Tibial nerve (tissue), 4 donors: ENCODE measurements at regions not wholly inside any gene's neighbourhood (a gene's known extent, or its start where the extent isn't known, plus 50 kb on each side); places are given as distances from the start of the nearest gene placed in this dataset.

Experiments
- DNase-seq, 2 donors: peaks; one replicate each; pipeline ENCODE4 v3.0.0-alpha.2; 2019; ENCODE audit warnings: low spot score in 2 of 2
- H3K27ac ChIP-seq, 4 donors: fragments of 200-600 bp; sonication (generic) in 3 of 4; one replicate each; pipeline ENCODE4 v1.5.1; 2017 to 2019; ENCODE audit warnings: mild to moderate bottlenecking in 1 of 4
- H3K27me3 ChIP-seq, 2 donors: fragments of 200-600 bp; sonication (generic) in 1 of 2; one replicate each; pipeline versions ENCODE4 v1.5.1 to v1.6.0; 2017 to 2019
- H3K36me3 ChIP-seq, 3 donors: fragments of 200-600 bp; sonication (generic); one replicate each; pipeline ENCODE4 v1.5.1; 2018 to 2019
- H3K4me1 ChIP-seq, 4 donors: fragments of 200-600 bp; sonication (generic) in 3 of 4; one replicate each; pipeline ENCODE4 v1.5.1; 2017 to 2019
- H3K4me3 ChIP-seq, 4 donors: fragments of 200-600 bp; sonication (generic) in 3 of 4; one replicate each; pipeline ENCODE4 v1.5.1; 2017 to 2019; ENCODE audit warnings: mild to moderate bottlenecking in 1 of 4, moderate library complexity in 1 of 4
- H3K9me3 ChIP-seq, 4 donors: fragments of 200-600 bp; sonication (generic) in 3 of 4; one replicate each; pipeline ENCODE4 v1.5.1; 2017 to 2019
- EP300 ChIP-seq, 2 donors: sonication (generic); formaldehyde crosslinking; IDR thresholded peaks; one replicate each; pipeline ENCODE4 v1.6.1; 2017; ENCODE audit warnings: antibody characterized with exemption in 2 of 2, mild to moderate bottlenecking in 1 of 2
- POLR2A ChIP-seq, 2 donors: fragments of 450-650 bp; IDR thresholded peaks; one replicate each; pipeline ENCODE4 v1.6.1; 2017; ENCODE audit warnings: antibody characterized with exemption in 2 of 2, mild to moderate bottlenecking in 2 of 2, moderate library complexity in 2 of 2
- WGBS, 2 donors: methylation state at CpG; one replicate each; pipeline ENCODE4 v1.1.5; 2018; 5-methylcytosine and 5-hydroxymethylcytosine counted together
- TF ChIP-seq, protein P1 (sequence below), 5 experiments: fragments of 200-600 bp in 3 of 5; fragments of 450-650 bp in 2 of 5; sonication (generic) in 3 of 5; IDR thresholded peaks; one replicate each; pipeline ENCODE4 v1.5.1; 2016 to 2019; ENCODE audit warnings: antibody characterized with exemption in 5 of 5, mild to moderate bottlenecking in 3 of 5, moderate library complexity in 2 of 5

DNA sequence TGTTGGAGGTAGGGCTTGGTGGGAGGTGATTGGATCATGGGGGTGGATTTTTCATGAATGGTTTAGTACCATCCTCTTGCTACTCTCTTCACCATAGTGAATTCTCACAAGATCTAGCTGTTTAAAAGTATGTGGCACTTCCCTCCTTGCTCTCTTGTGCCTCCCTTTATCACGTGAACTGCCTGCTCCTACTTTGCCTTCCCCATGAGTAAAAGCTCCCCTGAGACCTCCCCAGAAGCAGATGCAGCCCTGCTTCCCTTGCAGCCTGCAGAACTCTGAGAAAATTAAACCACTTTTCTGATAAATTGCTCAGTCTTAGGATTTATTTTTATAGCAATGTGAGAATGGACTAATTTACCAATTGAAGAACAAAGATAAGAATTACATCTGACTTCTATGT is 223.1 kb downstream of the RNF144A start:
- TF ChIP-seq POLR2A (IDR thresholded peaks at IDR 0.05) (no peak), EP300 (IDR thresholded peaks at IDR 0.05) (no peak)
- TF ChIP-seq, protein P1, sequence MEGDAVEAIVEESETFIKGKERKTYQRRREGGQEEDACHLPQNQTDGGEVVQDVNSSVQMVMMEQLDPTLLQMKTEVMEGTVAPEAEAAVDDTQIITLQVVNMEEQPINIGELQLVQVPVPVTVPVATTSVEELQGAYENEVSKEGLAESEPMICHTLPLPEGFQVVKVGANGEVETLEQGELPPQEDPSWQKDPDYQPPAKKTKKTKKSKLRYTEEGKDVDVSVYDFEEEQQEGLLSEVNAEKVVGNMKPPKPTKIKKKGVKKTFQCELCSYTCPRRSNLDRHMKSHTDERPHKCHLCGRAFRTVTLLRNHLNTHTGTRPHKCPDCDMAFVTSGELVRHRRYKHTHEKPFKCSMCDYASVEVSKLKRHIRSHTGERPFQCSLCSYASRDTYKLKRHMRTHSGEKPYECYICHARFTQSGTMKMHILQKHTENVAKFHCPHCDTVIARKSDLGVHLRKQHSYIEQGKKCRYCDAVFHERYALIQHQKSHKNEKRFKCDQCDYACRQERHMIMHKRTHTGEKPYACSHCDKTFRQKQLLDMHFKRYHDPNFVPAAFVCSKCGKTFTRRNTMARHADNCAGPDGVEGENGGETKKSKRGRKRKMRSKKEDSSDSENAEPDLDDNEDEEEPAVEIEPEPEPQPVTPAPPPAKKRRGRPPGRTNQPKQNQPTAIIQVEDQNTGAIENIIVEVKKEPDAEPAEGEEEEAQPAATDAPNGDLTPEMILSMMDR (IDR thresholded peaks at IDR 0.05): no peak
- no peaks in the 10 kb centered on the region for H3K36me3 ChIP-seq
- no peak overlapping the region for H3K27ac ChIP-seq
- H3K9me3 ChIP-seq: peaks cover 0 to 10% (median 2%) of the 10 kb centered on the region in 4 donors
- no peak overlapping the region for H3K4me3 ChIP-seq
- 51 to 59% methylated on average over 1 of the region's 1 CpG for WGBS, 2 donors
- H3K27me3 ChIP-seq: no peaks in the 10 kb centered on the region
- no peaks in the 10 kb centered on the region for H3K4me1 ChIP-seq
- no peak for DNase-seq

DNA sequence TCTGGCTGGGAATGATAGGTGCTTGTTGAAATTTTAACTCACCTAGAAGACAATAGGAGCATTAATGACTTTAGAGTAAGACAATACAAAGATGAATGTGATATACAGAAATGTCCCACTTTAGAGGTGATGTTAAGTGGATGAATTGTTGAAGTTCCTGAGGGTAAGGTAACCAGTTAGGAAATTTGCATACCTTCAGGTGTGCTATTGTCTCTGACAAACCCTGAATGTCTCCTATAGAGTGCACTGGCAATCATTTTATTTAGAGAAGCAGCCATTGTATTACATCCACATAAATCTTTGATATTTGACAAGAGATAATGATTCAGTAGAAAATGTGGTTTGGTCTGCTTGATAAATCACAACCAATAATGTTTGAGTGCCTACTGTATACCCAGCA is 228.5 kb downstream of the RNF144A start:
- no peaks in the 10 kb centered on the region for H3K36me3 ChIP-seq
- H3K4me1 ChIP-seq: no peaks in the 10 kb centered on the region
- H3K27me3 ChIP-seq: no peaks in the 10 kb centered on the region
- DNase-seq: no peak
- no peak for TF ChIP-seq EP300 (IDR thresholded peaks at IDR 0.05)
- no peak for TF ChIP-seq POLR2A (IDR thresholded peaks at IDR 0.05)
- TF ChIP-seq, protein P1 (IDR thresholded peaks at IDR 0.05): no peak
- H3K27ac ChIP-seq: no peak overlapping the region
- peaks cover 0 to 10% (median 2%) of the 10 kb centered on the region in 4 donors for H3K9me3 ChIP-seq
- no peak overlapping the region for H3K4me3 ChIP-seq

DNA sequence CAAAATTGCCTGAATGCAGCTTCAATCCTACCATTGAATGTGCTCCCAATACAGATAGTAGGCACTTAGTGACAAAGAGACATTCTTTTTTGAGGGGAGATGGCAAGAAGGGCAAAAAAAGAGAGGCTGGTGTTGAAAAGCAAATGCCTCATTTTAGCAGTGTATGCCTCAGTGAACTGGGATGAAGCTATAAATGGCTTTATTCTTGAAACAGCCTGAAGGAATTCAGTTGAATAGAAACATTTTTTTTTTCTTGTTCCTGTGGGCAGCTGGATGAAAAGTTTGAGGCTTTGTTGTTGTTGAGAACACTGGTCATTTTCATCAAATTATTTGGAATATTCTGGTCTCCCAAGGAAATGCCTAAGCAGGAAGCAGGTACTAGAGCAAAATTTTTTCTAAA is 228.9 kb downstream of the RNF144A start:
- no peak for DNase-seq
- TF ChIP-seq EP300 (IDR thresholded peaks at IDR 0.05) (no peak), POLR2A (IDR thresholded peaks at IDR 0.05) (no peak)
- TF ChIP-seq, protein P1 (IDR thresholded peaks at IDR 0.05): no peak
- no peak overlapping the region for H3K4me3 ChIP-seq
- no peaks in the 10 kb centered on the region for H3K36me3 ChIP-seq
- no peak overlapping the region for H3K27ac ChIP-seq
- H3K9me3 ChIP-seq: peaks cover 0 to 11% (median 2%) of the 10 kb centered on the region in 4 donors
- H3K27me3 ChIP-seq: no peaks in the 10 kb centered on the region
- H3K4me1 ChIP-seq: no peaks in the 10 kb centered on the region

DNA sequence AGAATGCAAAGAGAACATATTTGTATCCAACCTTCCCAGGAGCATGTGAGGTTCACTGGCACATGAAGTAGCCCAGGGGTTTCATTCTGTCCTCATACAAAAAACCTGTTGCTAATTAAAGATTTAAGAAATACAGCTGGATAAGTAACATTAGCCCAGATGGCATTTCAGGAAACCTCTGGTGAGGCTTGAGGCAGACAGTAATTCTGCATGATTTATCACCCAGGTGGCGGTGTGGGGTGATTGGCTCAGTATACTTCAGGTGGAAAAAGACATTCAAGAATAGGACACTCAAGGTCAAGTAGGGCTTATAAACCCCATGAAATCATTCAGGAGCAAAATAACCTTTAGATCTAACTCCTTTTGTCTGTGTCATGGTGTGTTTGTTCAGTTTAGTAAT is 237.4 kb downstream of the RNF144A start:
- H3K27ac ChIP-seq: no peak overlapping the region
- DNase-seq: no peak
- no peaks in the 10 kb centered on the region for H3K4me1 ChIP-seq
- 95 to 96% methylated on average over 1 of the region's 1 CpG for WGBS, 2 donors
- TF ChIP-seq, protein P1 (IDR thresholded peaks at IDR 0.05): no peak
- TF ChIP-seq EP300 (IDR thresholded peaks at IDR 0.05) (no peak), POLR2A (IDR thresholded peaks at IDR 0.05) (no peak)
- no peak overlapping the region for H3K4me3 ChIP-seq
- H3K9me3 ChIP-seq: peaks cover 0 to 29% (median 2%) of the 10 kb centered on the region in 4 donors
- no peaks in the 10 kb centered on the region for H3K27me3 ChIP-seq
- no peaks in the 10 kb centered on the region for H3K36me3 ChIP-seq

DNA sequence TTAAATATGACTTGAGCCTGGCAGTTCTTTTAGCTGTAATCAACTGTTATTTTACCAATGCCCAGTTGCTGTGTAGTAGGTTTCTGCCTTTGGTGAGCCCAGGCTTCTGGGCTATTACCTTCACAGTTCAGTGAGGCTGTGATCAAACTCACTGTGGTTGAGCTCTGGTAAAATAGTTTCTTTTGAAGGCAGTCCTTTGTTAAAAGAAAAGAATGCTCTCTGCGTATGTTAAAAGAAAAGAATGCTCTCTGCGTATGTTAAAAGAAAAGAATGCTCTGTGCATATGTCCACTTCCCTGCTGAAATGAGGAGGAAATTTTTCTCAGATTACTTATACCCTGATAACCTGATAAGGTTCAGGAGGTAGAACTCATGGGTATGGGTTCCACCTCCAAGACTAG is 244.3 kb downstream of the RNF144A start:
- H3K36me3 ChIP-seq: no peaks in the 10 kb centered on the region
- H3K9me3 ChIP-seq: no peaks in the 10 kb centered on the region
- no peak overlapping the region for H3K27ac ChIP-seq
- DNase-seq: no peak
- H3K4me1 ChIP-seq: no peaks in the 10 kb centered on the region
- H3K27me3 ChIP-seq: no peaks in the 10 kb centered on the region
- 77 to 85% methylated on average over 2 of the region's 2 CpGs for WGBS, 2 donors
- H3K4me3 ChIP-seq: no peak overlapping the region
- TF ChIP-seq, protein P1 (IDR thresholded peaks at IDR 0.05): no peak
- TF ChIP-seq POLR2A (IDR thresholded peaks at IDR 0.05): no peak
- TF ChIP-seq EP300 (IDR thresholded peaks at IDR 0.05): no peak
